ENCODE measurements at regions not wholly inside any gene's neighbourhood (a gene's known extent, or its start where the extent isn't known, plus 50 kb on each side); places are given as distances from the start of the nearest gene placed in this dataset.

GRCh38 chr9:89872913-89873707 lies 268.3 kb downstream of the GADD45G start:
- POLR2A ChIA-PET = no interaction called here
- CTCF ChIA-PET = no interaction called here
- DNase-seq (ENCODE audit: low read depth, low spot score) = no peak
- no peaks in the 10 kb centered on the region; the same call in 1 of the 2 replicates for H3K9me3 ChIP-seq (ENCODE audit: control insufficient read depth, insufficient read depth, low read length)
- no peak for TF ChIP-seq CTCF (IDR thresholded peaks at IDR 0.05; ENCODE audit: low read depth, low read length)
- H3K27ac ChIP-seq (ENCODE audit: low read depth, low read length) = no peak overlapping the region
- no peak overlapping the region for H3K4me3 ChIP-seq (ENCODE audit: low read depth, low read length)
- peaks cover 2% of the 10 kb centered on the region for H3K27me3 ChIP-seq (ENCODE audit: control insufficient read depth, insufficient read depth, low read length)

- TF ChIP-seq CTCF (IDR thresholded peaks at IDR 0.05; ENCODE audit: low read depth, low read length) = no peak
- Histone ChIP-seq H3K27me3 (ENCODE audit: control insufficient read depth, insufficient read depth, low read length) (no peaks in the 10 kb centered on the region), H3K9me3 (ENCODE audit: control insufficient read depth, insufficient read depth, low read length) (no peaks in the 10 kb centered on the region; the same call in 1 of the 2 replicates), H3K4me3 (ENCODE audit: low read depth, low read length) (no peak overlapping the region), H3K27ac (ENCODE audit: low read depth, low read length) (no peak overlapping the region)
- DNase-seq (ENCODE audit: low read depth, low spot score) = no peak
- CTCF ChIA-PET = no interaction called here
- POLR2A ChIA-PET = no interaction called here
Measured at GRCh38 chr9:89873801-89874200, 269.0 kb downstream of the GADD45G start.

- Histone ChIP-seq H3K4me3 (ENCODE audit: low read depth, low read length) (no peak overlapping the region), H3K9me3 (ENCODE audit: control insufficient read depth, insufficient read depth, low read length) (no peaks in the 10 kb centered on the region; the same call in 1 of the 2 replicates), H3K27me3 (ENCODE audit: control insufficient read depth, insufficient read depth, low read length) (no peaks in the 10 kb centered on the region), H3K27ac (ENCODE audit: low read depth, low read length) (no peak overlapping the region)
- ChIA-PET POLR2A (no interaction called here), CTCF (no interaction called here)
- no peak for TF ChIP-seq CTCF (IDR thresholded peaks at IDR 0.05; ENCODE audit: low read depth, low read length)
- DNase-seq (ENCODE audit: low read depth, low spot score) = no peak
Measured at GRCh38 chr9:89874351-89875321, 269.8 kb downstream of the GADD45G start.

GRCh38 chr9:89877051-89878002 lies 272.5 kb downstream of the GADD45G start:
- TF ChIP-seq CTCF (IDR thresholded peaks at IDR 0.05; ENCODE audit: low read depth, low read length) = no peak
- DNase-seq (ENCODE audit: low read depth, low spot score) = no peak
- Histone ChIP-seq H3K4me3 (ENCODE audit: low read depth, low read length) (no peak overlapping the region), H3K9me3 (ENCODE audit: control insufficient read depth, insufficient read depth, low read length) (no peaks in the 10 kb centered on the region; the same call in 1 of the 2 replicates), H3K27ac (ENCODE audit: low read depth, low read length) (no peak overlapping the region), H3K27me3 (ENCODE audit: control insufficient read depth, insufficient read depth, low read length) (no peaks in the 10 kb centered on the region)
- ChIA-PET POLR2A (no interaction called here), CTCF (interaction anchor here (1.0 kb wide), 1 partner anchor 301 kb away, joined by 3 read pairs; no protein-coding TSS in a partner anchor)

Data from AG04450 (cell line).